ENCODE measurements at regions not wholly inside any gene's neighbourhood (a gene's known extent, or its start where the extent isn't known, plus 50 kb on each side); places are given as distances from the start of the nearest gene placed in this dataset.

DNA sequence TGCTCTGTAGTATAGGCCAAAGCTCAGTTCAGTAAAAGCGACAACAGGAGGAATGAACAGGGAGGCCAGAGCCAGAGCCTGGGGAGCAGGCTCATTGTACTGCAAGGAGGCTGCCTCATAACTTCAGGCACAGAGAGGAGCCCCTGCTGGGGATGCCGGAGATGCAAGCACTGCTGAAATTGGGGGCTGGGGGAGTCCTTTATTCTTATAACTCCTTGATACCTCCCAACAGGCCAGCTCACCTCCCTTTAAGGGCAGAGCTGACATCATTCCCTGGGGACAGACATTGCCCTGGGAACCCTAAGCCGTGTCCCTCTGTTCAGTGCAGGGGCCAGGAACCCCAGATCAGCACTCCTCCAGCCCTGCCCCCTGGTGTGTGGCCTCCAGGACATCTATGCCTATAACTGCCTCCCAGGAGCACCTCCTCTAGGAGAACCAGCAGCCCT lies 83.8 kb upstream of the MRPS22 start:
- Histone ChIP-seq H3K9me3 (ENCODE audit: control insufficient read depth, low read length) (no peaks in the 10 kb centered on the region), H2AFZ (no peak overlapping the region), H3K36me3 (ENCODE audit: control insufficient read depth, insufficient read depth, low read length) (no peaks in the 10 kb centered on the region), H3K4me3 (ENCODE audit: low read depth, low read length) (no peak overlapping the region), H3K27me3 (ENCODE audit: control insufficient read depth, insufficient read depth, low read length) (no peaks in the 10 kb centered on the region), H3K79me2 (no peaks in the 10 kb centered on the region), H3K4me2 (ENCODE audit: low read length) (no peak overlapping the region), H3K9ac (no peak overlapping the region), H3K4me1 (no peaks in the 10 kb centered on the region), H3K27ac (no peak overlapping the region)
- TF ChIP-seq, protein P1, sequence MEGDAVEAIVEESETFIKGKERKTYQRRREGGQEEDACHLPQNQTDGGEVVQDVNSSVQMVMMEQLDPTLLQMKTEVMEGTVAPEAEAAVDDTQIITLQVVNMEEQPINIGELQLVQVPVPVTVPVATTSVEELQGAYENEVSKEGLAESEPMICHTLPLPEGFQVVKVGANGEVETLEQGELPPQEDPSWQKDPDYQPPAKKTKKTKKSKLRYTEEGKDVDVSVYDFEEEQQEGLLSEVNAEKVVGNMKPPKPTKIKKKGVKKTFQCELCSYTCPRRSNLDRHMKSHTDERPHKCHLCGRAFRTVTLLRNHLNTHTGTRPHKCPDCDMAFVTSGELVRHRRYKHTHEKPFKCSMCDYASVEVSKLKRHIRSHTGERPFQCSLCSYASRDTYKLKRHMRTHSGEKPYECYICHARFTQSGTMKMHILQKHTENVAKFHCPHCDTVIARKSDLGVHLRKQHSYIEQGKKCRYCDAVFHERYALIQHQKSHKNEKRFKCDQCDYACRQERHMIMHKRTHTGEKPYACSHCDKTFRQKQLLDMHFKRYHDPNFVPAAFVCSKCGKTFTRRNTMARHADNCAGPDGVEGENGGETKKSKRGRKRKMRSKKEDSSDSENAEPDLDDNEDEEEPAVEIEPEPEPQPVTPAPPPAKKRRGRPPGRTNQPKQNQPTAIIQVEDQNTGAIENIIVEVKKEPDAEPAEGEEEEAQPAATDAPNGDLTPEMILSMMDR (IDR thresholded peaks at IDR 0.05), result no peak

DNA sequence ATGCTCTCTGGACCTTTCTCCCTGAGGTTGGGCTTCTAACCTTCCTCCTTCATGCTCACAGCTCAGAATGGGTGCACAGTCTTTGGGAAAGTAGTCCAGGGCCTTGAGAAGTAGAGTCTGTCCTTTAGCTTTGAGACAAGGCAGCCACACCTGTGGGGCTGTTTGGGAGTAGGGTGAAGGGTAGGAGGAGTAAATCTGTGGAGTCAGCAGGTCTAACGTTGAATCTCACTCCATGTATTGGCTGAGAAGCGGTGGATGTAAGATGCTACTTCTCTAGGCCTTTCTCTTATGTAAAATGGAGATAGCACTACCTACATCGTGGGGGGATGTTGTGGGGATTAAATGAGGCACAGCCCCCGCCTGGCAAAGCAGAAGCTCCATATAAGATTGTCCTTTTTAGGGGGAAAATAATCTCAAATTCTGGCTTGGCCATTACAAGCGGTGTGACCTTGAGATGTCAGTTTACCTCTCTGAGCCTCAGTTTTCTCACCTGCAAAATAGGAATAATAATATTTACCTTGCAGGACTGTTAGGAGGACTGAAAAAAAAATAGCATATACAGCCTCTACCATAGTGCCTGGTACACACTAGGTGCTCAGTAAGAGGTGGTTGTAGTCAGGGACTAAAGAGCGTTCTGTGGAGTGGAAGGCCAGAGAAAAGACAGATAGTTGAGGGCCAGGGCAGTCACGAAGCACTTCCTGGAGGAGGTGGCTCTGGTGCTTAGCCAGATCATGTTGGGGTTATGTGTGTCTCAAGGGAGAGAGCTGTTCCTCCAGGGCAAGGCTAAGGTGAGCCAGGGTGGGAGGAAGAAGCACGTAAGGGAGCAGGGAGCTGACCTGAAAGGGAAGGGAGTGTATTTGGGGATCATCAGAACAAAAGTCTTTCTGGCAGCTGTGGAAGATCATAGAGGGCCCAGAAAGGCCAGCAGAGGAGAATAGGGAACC lies 82.8 kb upstream of the MRPS22 start:
- TF ChIP-seq, protein P1 (IDR thresholded peaks at IDR 0.05), result no peak
- H2AFZ ChIP-seq, result no peak overlapping the region
- H3K4me3 ChIP-seq (ENCODE audit: low read depth, low read length), result no peak overlapping the region
- no peaks in the 10 kb centered on the region for H3K9me3 ChIP-seq (ENCODE audit: control insufficient read depth, low read length)
- no peaks in the 10 kb centered on the region for H3K4me1 ChIP-seq
- H3K79me2 ChIP-seq, result no peaks in the 10 kb centered on the region
- H3K9ac ChIP-seq, result no peak overlapping the region
- no peaks in the 10 kb centered on the region for H3K27me3 ChIP-seq (ENCODE audit: control insufficient read depth, insufficient read depth, low read length)
- no peak overlapping the region for H3K27ac ChIP-seq
- no peaks in the 10 kb centered on the region for H3K36me3 ChIP-seq (ENCODE audit: control insufficient read depth, insufficient read depth, low read length)
- H3K4me2 ChIP-seq (ENCODE audit: low read length), result no peak overlapping the region

DNA sequence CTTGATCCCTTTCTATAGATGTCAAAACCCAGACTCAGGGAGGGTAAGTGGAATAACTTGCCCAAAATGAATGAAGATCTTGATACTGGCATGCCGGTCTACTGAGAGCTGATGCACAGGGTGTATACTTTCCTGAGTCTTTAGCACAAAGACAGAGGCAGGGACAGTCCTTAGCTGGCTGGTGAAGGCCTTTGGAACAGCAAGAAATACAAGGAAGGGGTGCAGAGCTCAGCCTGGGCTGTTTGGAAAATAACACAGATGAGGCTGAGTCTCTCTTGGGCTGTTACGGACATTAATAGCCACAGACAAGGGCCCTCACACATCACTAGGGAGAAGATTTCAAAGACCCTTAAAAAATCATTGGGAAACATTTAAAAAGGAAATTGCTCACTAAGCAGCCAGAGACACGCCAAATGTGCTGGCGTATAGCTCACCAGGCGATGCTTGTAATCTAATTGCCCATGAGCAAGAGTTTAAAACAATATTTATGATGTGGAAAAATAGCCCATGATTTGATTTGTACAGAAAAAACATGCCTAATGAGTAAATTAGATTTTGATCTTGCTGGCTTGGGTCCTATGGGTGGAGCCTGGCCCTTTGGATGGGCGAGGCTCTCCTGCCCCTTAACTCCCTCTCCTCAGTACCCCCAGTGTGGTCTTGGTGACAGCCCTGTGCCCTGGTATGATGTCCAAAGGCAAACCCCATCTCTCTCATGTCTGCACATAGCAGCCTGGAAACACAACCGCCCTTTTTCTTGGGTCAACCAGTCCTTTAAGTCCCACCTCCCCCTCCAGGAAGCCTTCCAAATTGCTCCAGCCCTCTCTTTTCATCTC lies 81.8 kb upstream of the MRPS22 start:
- Histone ChIP-seq H3K4me2 (ENCODE audit: low read length) (no peak overlapping the region), H3K79me2 (no peaks in the 10 kb centered on the region), H3K27ac (no peak overlapping the region), H2AFZ (no peak overlapping the region), H3K36me3 (ENCODE audit: control insufficient read depth, insufficient read depth, low read length) (no peaks in the 10 kb centered on the region), H3K4me1 (no peaks in the 10 kb centered on the region), H3K4me3 (ENCODE audit: low read depth, low read length) (no peak overlapping the region), H3K9ac (no peak overlapping the region), H3K9me3 (ENCODE audit: control insufficient read depth, low read length) (no peaks in the 10 kb centered on the region), H3K27me3 (ENCODE audit: control insufficient read depth, insufficient read depth, low read length) (no peaks in the 10 kb centered on the region)
- TF ChIP-seq, protein P1 (IDR thresholded peaks at IDR 0.05), result no peak

DNA sequence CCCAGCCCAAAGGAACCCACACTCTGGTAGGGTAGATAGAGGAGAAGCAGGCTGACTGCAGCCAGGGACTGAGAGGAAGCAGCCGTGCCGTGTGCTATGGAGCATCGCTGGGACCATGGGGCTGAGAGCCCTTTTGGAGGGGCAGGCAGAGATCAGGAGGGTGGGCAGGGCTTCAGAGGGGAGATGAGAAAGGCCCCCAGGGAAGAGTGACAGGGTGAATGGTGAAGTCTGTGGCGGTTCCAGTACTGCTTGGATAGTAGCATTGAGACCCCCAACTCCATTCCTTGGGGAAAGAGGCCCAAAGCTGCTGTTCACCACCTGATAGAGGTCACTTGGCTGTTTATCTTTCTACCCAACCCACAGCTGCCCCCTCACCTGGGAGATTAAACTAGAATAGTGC lies 80.0 kb upstream of the MRPS22 start:
- H2AFZ ChIP-seq, result no peak overlapping the region
- no peaks in the 10 kb centered on the region for H3K27me3 ChIP-seq (ENCODE audit: control insufficient read depth, insufficient read depth, low read length)
- no peaks in the 10 kb centered on the region for H3K79me2 ChIP-seq
- H3K36me3 ChIP-seq (ENCODE audit: control insufficient read depth, insufficient read depth, low read length), result no peaks in the 10 kb centered on the region
- no peaks in the 10 kb centered on the region for H3K9me3 ChIP-seq (ENCODE audit: control insufficient read depth, low read length)
- H3K4me2 ChIP-seq (ENCODE audit: low read length), result no peak overlapping the region
- H3K9ac ChIP-seq, result no peak overlapping the region
- H3K27ac ChIP-seq, result no peak overlapping the region
- no peak overlapping the region for H3K4me3 ChIP-seq (ENCODE audit: low read depth, low read length)
- no peaks in the 10 kb centered on the region for H3K4me1 ChIP-seq
- TF ChIP-seq, protein P1 (IDR thresholded peaks at IDR 0.05), result no peak

All from parathyroid adenoma (tissue), 2 donors.